ENCODE measurements at regions not wholly inside any gene's neighbourhood (a gene's known extent, or its start where the extent isn't known, plus 50 kb on each side); places are given as distances from the start of the nearest gene placed in this dataset.

- TF ChIP-seq ISL1 (CRISPR knock-in tag; IDR thresholded peaks at IDR 0.05) (no peak), OSR1 (CRISPR knock-in tag; IDR thresholded peaks at IDR 0.05) (no peak), CSRNP3 (CRISPR knock-in tag; IDR thresholded peaks at IDR 0.05) (no peak), CREB5 (CRISPR knock-in tag; IDR thresholded peaks at IDR 0.05; ENCODE audit: low read depth) (no peak), TCF4 (CRISPR knock-in tag; IDR thresholded peaks at IDR 0.05; ENCODE audit: borderline replicate concordance) (no peak), ZC3H10 (CRISPR knock-in tag; IDR thresholded peaks at IDR 0.05) (no peak), ZNF8 (CRISPR knock-in tag; IDR thresholded peaks at IDR 0.05) (no peak), CSDC2 (CRISPR knock-in tag; IDR thresholded peaks at IDR 0.05) (no peak), TSHZ2 (CRISPR knock-in tag; IDR thresholded peaks at IDR 0.05) (no peak), ARNTL (CRISPR knock-in tag; IDR thresholded peaks at IDR 0.05; ENCODE audit: borderline replicate concordance, low read depth) (no peak), POU6F1 (CRISPR knock-in tag; IDR thresholded peaks at IDR 0.05; ENCODE audit: borderline replicate concordance, low read depth) (no peak), TOX (CRISPR knock-in tag; IDR thresholded peaks at IDR 0.05; ENCODE audit: borderline replicate concordance) (no peak), ZFP3 (CRISPR knock-in tag; IDR thresholded peaks at IDR 0.05) (no peak)
Measured at GRCh38 chr9:106503759-106504158, 359.2 kb upstream of the ZNF462 start.

GRCh38 chr9:106526716-106527204, 336.2 kb upstream of the ZNF462 start:
- no peak for ATAC-seq
- TF ChIP-seq TCF4 (CRISPR knock-in tag; IDR thresholded peaks at IDR 0.05; ENCODE audit: borderline replicate concordance) (no peak), GLIS3 (CRISPR knock-in tag; IDR thresholded peaks at IDR 0.05) (no peak), ZFP3 (CRISPR knock-in tag; IDR thresholded peaks at IDR 0.05) (no peak), OSR1 (CRISPR knock-in tag; IDR thresholded peaks at IDR 0.05) (no peak), PATZ1 (CRISPR knock-in tag; IDR thresholded peaks at IDR 0.05; ENCODE audit: borderline replicate concordance) (no peak), SNAI2 (CRISPR knock-in tag; IDR thresholded peaks at IDR 0.05) (no peak), CREB5 (CRISPR knock-in tag; IDR thresholded peaks at IDR 0.05; ENCODE audit: low read depth) (no peak)

More at GRCh38 chr9:106503759-106504158, 359.2 kb upstream of the ZNF462 start:
- no peak for ATAC-seq

GRCh38 chr9:106528158-106528557, 334.8 kb upstream of the ZNF462 start:
- TF ChIP-seq TCF4 (CRISPR knock-in tag; IDR thresholded peaks at IDR 0.05; ENCODE audit: borderline replicate concordance), result no peak
- TF ChIP-seq ESRRG (CRISPR knock-in tag; IDR thresholded peaks at IDR 0.05), result no peak
- no peak for TF ChIP-seq TOX (CRISPR knock-in tag; IDR thresholded peaks at IDR 0.05; ENCODE audit: borderline replicate concordance)
- no peak for TF ChIP-seq OSR1 (CRISPR knock-in tag; IDR thresholded peaks at IDR 0.05)
- no peak for TF ChIP-seq POU6F1 (CRISPR knock-in tag; IDR thresholded peaks at IDR 0.05; ENCODE audit: borderline replicate concordance, low read depth)
- ATAC-seq, result no peak
